ENCODE measurements at regions not wholly inside any gene's neighbourhood (a gene's known extent, or its start where the extent isn't known, plus 50 kb on each side); places are given as distances from the start of the nearest gene placed in this dataset.
"Not testable (repeated sequence)": the region's sequence is repeated elsewhere in the genome, so short reads cannot be mapped to it uniquely, and the experiment has no call there.

- not testable (repeated sequence) for TF ChIP-seq CTCF, POLR2A, POLR2AphosphoS5 (IDR thresholded peaks at IDR 0.05)
These were observed 232.0 kb downstream of the ZIC3 start for GRCh38 chrX:137797926-137798325.

All from prostate gland (tissue), 2 donors.